ENCODE measurements at regions not wholly inside any gene's neighbourhood (a gene's known extent, or its start where the extent isn't known, plus 50 kb on each side); places are given as distances from the start of the nearest gene placed in this dataset.

DNA sequence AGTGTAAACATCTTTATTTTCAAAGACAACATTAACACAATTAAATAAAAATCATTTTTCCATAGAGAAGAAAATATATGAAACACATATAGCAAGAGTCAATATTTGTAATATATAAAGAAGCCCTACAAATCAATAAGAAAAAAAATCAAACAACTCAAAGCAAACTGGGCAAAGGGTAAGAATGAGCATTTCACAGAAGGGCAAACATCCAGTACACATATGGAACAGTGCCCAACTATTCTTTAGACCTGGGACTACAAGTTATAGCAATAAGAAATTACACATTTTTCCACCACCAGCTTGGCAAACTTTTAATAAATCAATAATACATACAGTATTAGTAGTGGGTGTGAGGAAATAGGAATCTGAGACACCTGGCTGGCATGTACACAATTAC lies 324.1 kb downstream of the CYP26B1 start:
- TF ChIP-seq, protein P1, sequence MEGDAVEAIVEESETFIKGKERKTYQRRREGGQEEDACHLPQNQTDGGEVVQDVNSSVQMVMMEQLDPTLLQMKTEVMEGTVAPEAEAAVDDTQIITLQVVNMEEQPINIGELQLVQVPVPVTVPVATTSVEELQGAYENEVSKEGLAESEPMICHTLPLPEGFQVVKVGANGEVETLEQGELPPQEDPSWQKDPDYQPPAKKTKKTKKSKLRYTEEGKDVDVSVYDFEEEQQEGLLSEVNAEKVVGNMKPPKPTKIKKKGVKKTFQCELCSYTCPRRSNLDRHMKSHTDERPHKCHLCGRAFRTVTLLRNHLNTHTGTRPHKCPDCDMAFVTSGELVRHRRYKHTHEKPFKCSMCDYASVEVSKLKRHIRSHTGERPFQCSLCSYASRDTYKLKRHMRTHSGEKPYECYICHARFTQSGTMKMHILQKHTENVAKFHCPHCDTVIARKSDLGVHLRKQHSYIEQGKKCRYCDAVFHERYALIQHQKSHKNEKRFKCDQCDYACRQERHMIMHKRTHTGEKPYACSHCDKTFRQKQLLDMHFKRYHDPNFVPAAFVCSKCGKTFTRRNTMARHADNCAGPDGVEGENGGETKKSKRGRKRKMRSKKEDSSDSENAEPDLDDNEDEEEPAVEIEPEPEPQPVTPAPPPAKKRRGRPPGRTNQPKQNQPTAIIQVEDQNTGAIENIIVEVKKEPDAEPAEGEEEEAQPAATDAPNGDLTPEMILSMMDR (IDR thresholded peaks at IDR 0.05; ENCODE audit: control extremely low read depth in 1 of 3, insufficient read depth in 1 of 3, low read depth in 1 of 3, low read length in 3 of 3), result no peak
- TF ChIP-seq POLR2A (IDR thresholded peaks at IDR 0.05; ENCODE audit: control extremely low read depth in 1 of 2, low read depth in 2 of 2, low read length in 2 of 2) (no peak), YY1 (IDR thresholded peaks at IDR 0.05; ENCODE audit: low read depth, low read length) (no peak), KDM5A (IDR thresholded peaks at IDR 0.05; ENCODE audit: low read length) (no peak), CHD2 (IDR thresholded peaks at IDR 0.05; ENCODE audit: low read length) (no peak), SIN3A (conservative IDR thresholded peaks at IDR 0.05 in 1 of 2, IDR thresholded peaks at IDR 0.05 in 1 of 2; ENCODE audit: low read depth in 1 of 2, low read length in 2 of 2) (no peak), EP300 (IDR thresholded peaks at IDR 0.05; ENCODE audit: borderline replicate concordance in 1 of 2, low read depth in 2 of 2, low read length in 2 of 2) (no peak), CREB1 (IDR thresholded peaks at IDR 0.05) (no peak), TCF12 (IDR thresholded peaks at IDR 0.05; ENCODE audit: low read depth, low read length) (no peak)
